ENCODE measurements at regions not wholly inside any gene's neighbourhood (a gene's known extent, or its start where the extent isn't known, plus 50 kb on each side); places are given as distances from the start of the nearest gene placed in this dataset.
"Not testable (repeated sequence)": the region's sequence is repeated elsewhere in the genome, so short reads cannot be mapped to it uniquely, and the experiment has no call there.

DNA sequence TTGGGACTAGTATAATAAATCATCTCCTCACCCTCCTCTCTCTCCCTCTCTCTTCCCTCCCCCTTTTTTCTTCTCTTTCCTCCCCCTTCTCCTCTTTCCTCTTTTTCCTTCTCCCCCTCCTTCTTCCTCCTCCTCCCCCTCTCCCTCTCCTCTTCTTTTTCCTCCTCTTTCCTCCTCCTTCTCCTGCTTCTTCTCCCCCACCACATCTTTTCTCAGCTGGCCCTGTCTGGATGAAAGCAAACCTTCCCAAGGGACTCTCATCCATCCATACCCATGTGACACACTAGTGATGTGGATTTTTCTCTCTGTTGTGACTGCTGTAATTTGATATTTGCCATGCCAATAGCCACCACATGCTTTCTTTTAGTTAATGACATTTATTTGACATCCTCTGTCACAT lies 127.2 kb downstream of the EBLN2 start:
- H3K9me3 ChIP-seq (ENCODE audit: control insufficient read depth in 4 of 4, insufficient read depth in 3 of 4, low read length in 3 of 4) = no peaks in the 10 kb centered on the region
- ATAC-seq (ENCODE audit: insufficient read depth, low FRiP score) (no peak), DNase-seq (no peak)
- TF ChIP-seq, protein P1, sequence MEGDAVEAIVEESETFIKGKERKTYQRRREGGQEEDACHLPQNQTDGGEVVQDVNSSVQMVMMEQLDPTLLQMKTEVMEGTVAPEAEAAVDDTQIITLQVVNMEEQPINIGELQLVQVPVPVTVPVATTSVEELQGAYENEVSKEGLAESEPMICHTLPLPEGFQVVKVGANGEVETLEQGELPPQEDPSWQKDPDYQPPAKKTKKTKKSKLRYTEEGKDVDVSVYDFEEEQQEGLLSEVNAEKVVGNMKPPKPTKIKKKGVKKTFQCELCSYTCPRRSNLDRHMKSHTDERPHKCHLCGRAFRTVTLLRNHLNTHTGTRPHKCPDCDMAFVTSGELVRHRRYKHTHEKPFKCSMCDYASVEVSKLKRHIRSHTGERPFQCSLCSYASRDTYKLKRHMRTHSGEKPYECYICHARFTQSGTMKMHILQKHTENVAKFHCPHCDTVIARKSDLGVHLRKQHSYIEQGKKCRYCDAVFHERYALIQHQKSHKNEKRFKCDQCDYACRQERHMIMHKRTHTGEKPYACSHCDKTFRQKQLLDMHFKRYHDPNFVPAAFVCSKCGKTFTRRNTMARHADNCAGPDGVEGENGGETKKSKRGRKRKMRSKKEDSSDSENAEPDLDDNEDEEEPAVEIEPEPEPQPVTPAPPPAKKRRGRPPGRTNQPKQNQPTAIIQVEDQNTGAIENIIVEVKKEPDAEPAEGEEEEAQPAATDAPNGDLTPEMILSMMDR (IDR thresholded peaks at IDR 0.05; ENCODE audit: control extremely low read depth, extremely low read depth) = no peak
- no peak overlapping the region for H3K9ac ChIP-seq (ENCODE audit: insufficient read depth in 1 of 2, low read length in 2 of 2)
- H3K27me3 ChIP-seq (ENCODE audit: control insufficient read depth in 3 of 3, insufficient read depth in 3 of 3, low read length in 2 of 3) = no peaks in the 10 kb centered on the region
- no peaks in the 10 kb centered on the region for H3K36me3 ChIP-seq (ENCODE audit: control insufficient read depth in 4 of 4, insufficient read depth in 4 of 4, low read length in 4 of 4)
- no peak overlapping the region for H3K4me3 ChIP-seq
- no peak overlapping the region for H3K27ac ChIP-seq (ENCODE audit: low read depth in 1 of 2, low read length in 1 of 2)
- no peaks in the 10 kb centered on the region for H3K4me1 ChIP-seq (ENCODE audit: control insufficient read depth in 5 of 5, insufficient read depth in 5 of 5, low read length in 5 of 5)

DNA sequence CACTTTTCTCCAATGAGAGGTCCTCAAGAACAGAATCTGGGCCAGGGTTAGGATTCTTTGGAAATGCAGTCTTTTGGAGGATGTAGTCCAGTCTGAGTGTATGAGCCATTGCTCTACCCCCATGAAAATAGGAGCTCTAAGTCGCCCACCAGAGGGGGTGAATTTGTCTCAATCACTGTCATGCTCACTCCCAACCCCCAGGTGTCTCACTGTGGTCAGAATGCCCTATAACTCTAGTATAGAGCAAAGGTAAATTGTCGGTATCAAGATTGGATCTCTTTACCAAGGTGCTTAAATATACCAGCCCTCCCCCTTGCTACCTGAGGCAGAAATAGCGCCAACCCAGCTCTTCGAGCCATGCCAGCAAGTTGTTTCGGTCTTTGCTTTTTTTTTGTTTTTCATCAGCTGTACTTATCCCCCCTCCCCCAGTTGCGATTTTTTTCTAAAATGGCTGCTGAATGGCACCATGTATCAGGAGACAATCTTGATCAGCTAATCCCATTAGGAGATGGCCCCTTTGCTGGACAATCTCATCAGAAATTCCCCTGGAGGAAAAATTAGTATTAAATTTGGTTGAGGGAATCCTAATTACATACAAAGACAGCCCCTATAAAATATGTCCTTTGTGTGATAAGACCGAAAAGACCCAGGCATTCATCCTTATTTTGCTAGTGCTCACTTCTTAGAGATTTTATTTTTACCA lies 130.7 kb downstream of the EBLN2 start:
- no peak for ATAC-seq (ENCODE audit: insufficient read depth, low FRiP score)
- TF ChIP-seq, protein P1 (IDR thresholded peaks at IDR 0.05; ENCODE audit: control extremely low read depth, extremely low read depth) = no peak
- no peaks in the 10 kb centered on the region for H3K4me1 ChIP-seq (ENCODE audit: control insufficient read depth in 5 of 5, insufficient read depth in 5 of 5, low read length in 5 of 5)
- H3K27ac ChIP-seq (ENCODE audit: low read depth in 1 of 2, low read length in 1 of 2) = no peak overlapping the region
- no peaks in the 10 kb centered on the region for H3K36me3 ChIP-seq (ENCODE audit: control insufficient read depth in 4 of 4, insufficient read depth in 4 of 4, low read length in 4 of 4)
- no peaks in the 10 kb centered on the region for H3K27me3 ChIP-seq (ENCODE audit: control insufficient read depth in 3 of 3, insufficient read depth in 3 of 3, low read length in 2 of 3)
- H3K9ac ChIP-seq (ENCODE audit: insufficient read depth in 1 of 2, low read length in 2 of 2) = no peak overlapping the region
- no peak overlapping the region for H3K4me3 ChIP-seq
- H3K9me3 ChIP-seq (ENCODE audit: control insufficient read depth in 4 of 4, insufficient read depth in 3 of 4, low read length in 3 of 4) = no peaks in the 10 kb centered on the region
- DNase-seq = no peak
- 80 to 85% methylated on average over 7 of the region's 7 CpGs for WGBS, 2 donors

DNA sequence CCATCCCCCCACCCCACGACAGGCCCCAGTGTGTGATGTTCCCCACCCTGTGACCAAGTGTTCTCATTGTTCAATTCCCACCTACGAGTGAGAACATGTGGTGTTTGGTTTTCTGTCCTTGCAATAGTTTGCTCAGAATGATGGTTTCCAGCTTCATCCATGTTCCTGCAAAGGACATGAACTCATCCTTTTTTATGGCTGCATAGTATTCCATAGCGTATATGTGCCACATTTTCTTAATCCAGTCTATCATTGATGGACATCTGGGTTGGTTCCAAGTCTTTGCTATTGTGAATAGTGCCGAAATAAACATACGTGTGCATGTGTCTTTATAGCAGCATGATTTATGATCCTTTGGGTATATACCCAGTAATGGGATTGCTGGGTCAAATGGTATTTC lies 132.5 kb downstream of the EBLN2 start:
- not testable (repeated sequence) for H3K36me3 ChIP-seq (ENCODE audit: control insufficient read depth in 4 of 4, insufficient read depth in 4 of 4, low read length in 4 of 4); ATAC-seq (ENCODE audit: insufficient read depth, low FRiP score); H3K27ac ChIP-seq (ENCODE audit: low read depth in 1 of 2, low read length in 1 of 2); H3K4me1 ChIP-seq (ENCODE audit: control insufficient read depth in 5 of 5, insufficient read depth in 5 of 5, low read length in 5 of 5); H3K4me3 ChIP-seq; DNase-seq; H3K9me3 ChIP-seq (ENCODE audit: control insufficient read depth in 4 of 4, insufficient read depth in 3 of 4, low read length in 3 of 4); H3K27me3 ChIP-seq (ENCODE audit: control insufficient read depth in 3 of 3, insufficient read depth in 3 of 3, low read length in 2 of 3); H3K9ac ChIP-seq (ENCODE audit: insufficient read depth in 1 of 2, low read length in 2 of 2)
- 84 to 92% methylated on average over 5 of the region's 5 CpGs for WGBS, 2 donors

DNA sequence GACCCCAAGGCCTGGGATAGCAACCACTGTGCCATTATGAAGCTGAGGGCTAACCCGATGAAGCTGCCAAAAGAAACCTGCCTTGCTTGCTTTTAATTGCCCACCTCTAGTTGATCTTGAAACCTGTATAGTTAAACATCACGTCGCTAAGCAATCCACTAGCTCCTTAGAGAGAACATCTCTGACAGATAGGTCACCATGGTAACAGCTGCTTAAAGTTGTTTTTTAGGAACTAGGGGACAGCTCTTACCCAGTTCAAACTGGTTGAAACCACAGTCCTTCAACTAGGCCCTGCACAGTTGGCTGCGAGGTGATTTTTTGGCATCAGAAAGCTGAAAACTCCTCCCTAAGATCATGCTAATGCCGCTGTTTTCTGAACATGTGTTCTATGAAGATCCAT lies 135.7 kb downstream of the EBLN2 start:
- ATAC-seq (ENCODE audit: insufficient read depth, low FRiP score) = no peak
- Histone ChIP-seq H3K27ac (ENCODE audit: low read depth in 1 of 2, low read length in 1 of 2) (no peak overlapping the region), H3K4me1 (ENCODE audit: control insufficient read depth in 5 of 5, insufficient read depth in 5 of 5, low read length in 5 of 5) (peaks cover 0 to 8% (median 7%) of the 10 kb centered on the region in 5 donors), H3K4me3 (no peak overlapping the region), H3K9me3 (ENCODE audit: control insufficient read depth in 4 of 4, insufficient read depth in 3 of 4, low read length in 3 of 4) (no peaks in the 10 kb centered on the region), H3K27me3 (ENCODE audit: control insufficient read depth in 3 of 3, insufficient read depth in 3 of 3, low read length in 2 of 3) (no peaks in the 10 kb centered on the region), H3K36me3 (ENCODE audit: control insufficient read depth in 4 of 4, insufficient read depth in 4 of 4, low read length in 4 of 4) (no peaks in the 10 kb centered on the region), H3K9ac (ENCODE audit: insufficient read depth in 1 of 2, low read length in 2 of 2) (no peak overlapping the region)
- no peak for DNase-seq
- TF ChIP-seq, protein P1 (IDR thresholded peaks at IDR 0.05; ENCODE audit: control extremely low read depth, extremely low read depth) = no peak
- 86 to 92% methylated on average over 5 of the region's 5 CpGs for WGBS, 2 donors

Measured in lung (tissue), 11 donors.